WTC11 (cell line): ENCODE measurements at regions not wholly inside any gene's neighbourhood (a gene's known extent, or its start where the extent isn't known, plus 50 kb on each side); places are given as distances from the start of the nearest gene placed in this dataset.

Source experiments
- ATAC-seq: fragments of 200-7000 bp; cut with Tn5 transposase; 2 replicates; pipeline ENCODE4 v1.10.0; 2021; ENCODE audit warnings: mild to moderate bottlenecking, moderate library complexity
- CTCF ChIA-PET: fragments of 300-600 bp; sonication (Branson Sonifier 250); formaldehyde crosslinking; loops from one replicate; lab custom pipeline; 2021; ENCODE audit warnings: antibody characterized with exemption; lab: Charles Lee
- POLR2A ChIA-PET: fragments of 350-600 bp; sonication (Branson Sonifier 250); formaldehyde crosslinking; loops from one replicate; lab custom pipeline; 2021; ENCODE audit warnings: antibody characterized with exemption; lab: Charles Lee
- DNase-seq: peaks from one replicate; pipeline ENCODE4 v3.0.0; 2021; ENCODE audit warnings: low spot score
- H3K27ac Mint-ChIP-seq: 2 replicates; pipeline ENCODE4 v1.8.0; 2021; ENCODE audit warnings: mixed read lengths
- H3K27me3 Mint-ChIP-seq: 2 replicates; pipeline ENCODE4 v1.8.0; 2021; ENCODE audit warnings: low read depth, mild to moderate bottlenecking, moderate library complexity, mixed read lengths
- H3K36me3 Mint-ChIP-seq: 2 replicates; pipeline ENCODE4 v1.8.0; 2021; ENCODE audit warnings: mixed read lengths
- H3K4me1 Mint-ChIP-seq: 2 replicates; pipeline ENCODE4 v1.8.0; 2022; ENCODE audit warnings: mixed read lengths
- H3K4me3 Mint-ChIP-seq: 2 replicates; pipeline ENCODE4 v1.8.0; 2021; ENCODE audit warnings: mild to moderate bottlenecking, moderate library complexity, mixed read lengths
- H3K9me3 Mint-ChIP-seq: 2 replicates; pipeline ENCODE4 v1.8.0; 2021; ENCODE audit warnings: mixed read lengths
- CTCF ChIP-seq: fragments of 200-600 bp; IDR thresholded peaks from 2 replicates; pipeline ENCODE4 v1.8.0; 2022; ENCODE audit warnings: antibody characterized with exemption
- ETV6 ChIP-seq: sonication (generic); formaldehyde crosslinking; IDR thresholded peaks from 2 replicates; pipeline ENCODE4 v1.8.1; 2022; ENCODE audit warnings: mild to moderate bottlenecking, missing genetic modification reagents
- FOXP4 ChIP-seq: sonication (generic); formaldehyde crosslinking; IDR thresholded peaks from 2 replicates; pipeline ENCODE4 v1.8.0; 2022; ENCODE audit warnings: mild to moderate bottlenecking, missing genetic modification reagents
- GTF2I ChIP-seq: fragments of 250-450 bp; sonication (Bioruptor Pico); conservative IDR thresholded peaks from 2 replicates; pipeline ENCODE4 v1.4.0; 2021; ENCODE audit warnings: mild to moderate bottlenecking
- JAZF1 ChIP-seq: fragments of 250-450 bp; sonication (Bioruptor Pico); IDR thresholded peaks from 2 replicates; pipeline ENCODE4 v1.9.0; 2021; ENCODE audit warnings: moderate library complexity, mild to moderate bottlenecking, inconsistent platforms
- JUN ChIP-seq: sonication (generic); formaldehyde crosslinking; IDR thresholded peaks from 2 replicates; pipeline ENCODE4 v1.8.0; 2023; ENCODE audit warnings: mild to moderate bottlenecking, missing genetic modification reagents
- MLX ChIP-seq: sonication (generic); formaldehyde crosslinking; IDR thresholded peaks from 2 replicates; pipeline ENCODE4 v1.8.1; 2023; ENCODE audit warnings: mild to moderate bottlenecking, missing genetic modification reagents, moderate library complexity
- MXD4 ChIP-seq: fragments of 250-450 bp; sonication (Bioruptor Pico); IDR thresholded peaks from 2 replicates; pipeline ENCODE4 v1.8.0; 2021; ENCODE audit warnings: mild to moderate bottlenecking, moderate library complexity, borderline replicate concordance
- NFE2L1 ChIP-seq: sonication (generic); formaldehyde crosslinking; IDR thresholded peaks from 2 replicates; pipeline ENCODE4 v1.8.1; 2023; ENCODE audit warnings: missing genetic modification reagents
- TCF7 ChIP-seq: sonication (generic); formaldehyde crosslinking; IDR thresholded peaks from 2 replicates; pipeline ENCODE4 v1.8.0; 2022; ENCODE audit warnings: mild to moderate bottlenecking, low read depth, missing genetic modification reagents, moderate library complexity
- TP53 ChIP-seq: sonication (generic); formaldehyde crosslinking; IDR thresholded peaks from 2 replicates; pipeline ENCODE4 v1.8.1; 2023; ENCODE audit warnings: mild to moderate bottlenecking, missing genetic modification reagents
- ZNF416 ChIP-seq: fragments of 250-450 bp; sonication (Bioruptor Pico); IDR thresholded peaks from 2 replicates; pipeline ENCODE4 v1.9.0; 2021; ENCODE audit warnings: mild to moderate bottlenecking, inconsistent platforms
- TF ChIP-seq, protein P1 (sequence below): sonication (generic); formaldehyde crosslinking; IDR thresholded peaks from 2 replicates; pipeline ENCODE4 v1.8.1; 2022; ENCODE audit warnings: low read depth, missing genetic modification reagents, borderline replicate concordance
- TF ChIP-seq, protein P2 (sequence below): fragments of 250-450 bp; sonication (Bioruptor Pico); IDR thresholded peaks from 2 replicates; pipeline ENCODE4 v1.9.0; 2021; ENCODE audit warnings: mild to moderate bottlenecking

DNA sequence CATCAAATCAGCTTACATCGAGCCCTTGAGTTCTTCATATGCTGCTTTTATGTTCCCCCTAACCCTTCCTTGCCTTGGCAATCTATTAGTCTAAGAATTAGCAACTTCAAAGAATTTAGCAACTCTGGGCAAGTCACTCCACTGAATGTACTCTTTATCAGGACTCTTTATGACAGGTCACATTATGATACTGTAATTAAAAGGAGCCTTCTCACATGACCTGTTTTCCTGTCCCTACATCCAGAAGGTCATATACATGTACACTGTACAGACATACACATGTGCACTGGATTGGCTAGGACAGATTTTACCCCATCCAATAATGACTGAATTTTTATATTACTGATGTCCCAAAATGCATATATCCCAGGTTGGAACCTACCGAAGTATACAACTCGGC is 463.1 kb downstream of the SHQ1 start (continued):
- TF ChIP-seq ETV6 (CRISPR knock-in tag) (no peak), MLX (CRISPR knock-in tag) (no peak), ZNF416 (no peak)

GRCh38 chr3:72384602-72385001 is 463.6 kb downstream of the SHQ1 start:
- DNase-seq (no peak), ATAC-seq (no peak)
- no peaks in the 10 kb centered on the region for H3K36me3 Mint-ChIP-seq
- H3K4me1 Mint-ChIP-seq: peaks cover 96% of the 10 kb centered on the region
- no peak overlapping the region for H3K4me3 Mint-ChIP-seq
- TF ChIP-seq FOXP4 (CRISPR knock-in tag) (no peak), JAZF1 (CRISPR knock-in tag) (no peak), CTCF (no peak), NFE2L1 (no peak), JUN (CRISPR knock-in tag) (no peak), MXD4 (CRISPR knock-in tag) (no peak), GTF2I (CRISPR knock-in tag) (no peak), TCF7 (CRISPR knock-in tag) (no peak), TP53 (CRISPR knock-in tag) (no peak)
- TF ChIP-seq, protein P1, sequence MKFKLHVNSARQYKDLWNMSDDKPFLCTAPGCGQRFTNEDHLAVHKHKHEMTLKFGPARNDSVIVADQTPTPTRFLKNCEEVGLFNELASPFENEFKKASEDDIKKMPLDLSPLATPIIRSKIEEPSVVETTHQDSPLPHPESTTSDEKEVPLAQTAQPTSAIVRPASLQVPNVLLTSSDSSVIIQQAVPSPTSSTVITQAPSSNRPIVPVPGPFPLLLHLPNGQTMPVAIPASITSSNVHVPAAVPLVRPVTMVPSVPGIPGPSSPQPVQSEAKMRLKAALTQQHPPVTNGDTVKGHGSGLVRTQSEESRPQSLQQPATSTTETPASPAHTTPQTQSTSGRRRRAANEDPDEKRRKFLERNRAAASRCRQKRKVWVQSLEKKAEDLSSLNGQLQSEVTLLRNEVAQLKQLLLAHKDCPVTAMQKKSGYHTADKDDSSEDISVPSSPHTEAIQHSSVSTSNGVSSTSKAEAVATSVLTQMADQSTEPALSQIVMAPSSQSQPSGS (CRISPR knock-in tag): no peak
- TF ChIP-seq, protein P2, sequence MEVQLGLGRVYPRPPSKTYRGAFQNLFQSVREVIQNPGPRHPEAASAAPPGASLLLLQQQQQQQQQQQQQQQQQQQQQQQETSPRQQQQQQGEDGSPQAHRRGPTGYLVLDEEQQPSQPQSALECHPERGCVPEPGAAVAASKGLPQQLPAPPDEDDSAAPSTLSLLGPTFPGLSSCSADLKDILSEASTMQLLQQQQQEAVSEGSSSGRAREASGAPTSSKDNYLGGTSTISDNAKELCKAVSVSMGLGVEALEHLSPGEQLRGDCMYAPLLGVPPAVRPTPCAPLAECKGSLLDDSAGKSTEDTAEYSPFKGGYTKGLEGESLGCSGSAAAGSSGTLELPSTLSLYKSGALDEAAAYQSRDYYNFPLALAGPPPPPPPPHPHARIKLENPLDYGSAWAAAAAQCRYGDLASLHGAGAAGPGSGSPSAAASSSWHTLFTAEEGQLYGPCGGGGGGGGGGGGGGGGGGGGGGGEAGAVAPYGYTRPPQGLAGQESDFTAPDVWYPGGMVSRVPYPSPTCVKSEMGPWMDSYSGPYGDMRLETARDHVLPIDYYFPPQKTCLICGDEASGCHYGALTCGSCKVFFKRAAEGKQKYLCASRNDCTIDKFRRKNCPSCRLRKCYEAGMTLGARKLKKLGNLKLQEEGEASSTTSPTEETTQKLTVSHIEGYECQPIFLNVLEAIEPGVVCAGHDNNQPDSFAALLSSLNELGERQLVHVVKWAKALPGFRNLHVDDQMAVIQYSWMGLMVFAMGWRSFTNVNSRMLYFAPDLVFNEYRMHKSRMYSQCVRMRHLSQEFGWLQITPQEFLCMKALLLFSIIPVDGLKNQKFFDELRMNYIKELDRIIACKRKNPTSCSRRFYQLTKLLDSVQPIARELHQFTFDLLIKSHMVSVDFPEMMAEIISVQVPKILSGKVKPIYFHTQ (CRISPR knock-in tag): no peak
- H3K9me3 Mint-ChIP-seq: no peaks in the 10 kb centered on the region
- no peak overlapping the region for H3K27ac Mint-ChIP-seq
- POLR2A ChIA-PET: no interaction called here
- no peaks in the 10 kb centered on the region for H3K27me3 Mint-ChIP-seq
- CTCF ChIA-PET: no interaction called here

DNA sequence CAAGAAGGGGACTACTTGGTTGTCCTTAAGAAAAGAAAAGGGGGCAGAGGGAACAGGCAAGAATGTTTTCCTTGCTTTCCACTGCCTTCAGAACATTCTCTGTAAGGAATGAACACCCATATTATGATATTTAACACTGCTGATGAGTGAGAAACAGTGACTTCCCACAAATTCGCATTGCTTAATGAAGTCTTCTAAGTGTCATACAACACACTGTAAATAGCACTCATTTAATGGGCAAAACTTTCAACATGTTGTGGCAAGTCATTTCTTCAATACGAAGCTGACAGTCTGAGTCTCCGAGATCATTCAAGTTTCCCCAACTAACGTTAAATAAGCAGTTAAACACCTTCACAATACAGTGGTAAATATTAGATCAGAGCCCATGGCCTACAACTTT is 464.4 kb downstream of the SHQ1 start:
- CTCF ChIA-PET: interaction anchor here (1.1 kb wide), 1 partner anchor 282 kb away, joined by 5 read pairs; no protein-coding TSS in a partner anchor
- Mint-ChIP-seq H3K4me3 (no peak overlapping the region), H3K4me1 (peaks cover 98% of the 10 kb centered on the region), H3K27me3 (no peaks in the 10 kb centered on the region), H3K36me3 (peaks cover 2% of the 10 kb centered on the region), H3K27ac (no peak overlapping the region), H3K9me3 (no peaks in the 10 kb centered on the region)
- TF ChIP-seq, protein P2 (CRISPR knock-in tag): no peak
- TF ChIP-seq ZNF416 (no peak), GTF2I (CRISPR knock-in tag) (no peak)
- POLR2A ChIA-PET: interaction anchor here (1.2 kb wide), 1 partner anchor 13 kb away, joined by 3 read pairs; no protein-coding TSS in a partner anchor
- DNase-seq (no peak), ATAC-seq (no peak)
